Naive thymus-derived CD4-positive, alpha-beta T cell (primary cell): ENCODE measurements at regions not wholly inside any gene's neighbourhood (a gene's known extent, or its start where the extent isn't known, plus 50 kb on each side); places are given as distances from the start of the nearest gene placed in this dataset.

ENCODE experiments used
- ATAC-seq: fragments of 150-1000 bp; cut with Tn5 transposase; 2 replicates; pipeline ENCODE4 v1.10.0; 2021; ENCODE audit warnings: mild to moderate bottlenecking, moderate library complexity
- CTCF ChIA-PET: fragments of 350-600 bp; sonication (Branson Sonifier 250); formaldehyde crosslinking; loops from one replicate; lab custom pipeline; 2021; ENCODE audit warnings: antibody characterized with exemption; lab: Charles Lee
- POLR2A ChIA-PET: fragments of 350-600 bp; sonication (Branson Sonifier 250); formaldehyde crosslinking; loops from one replicate; lab custom pipeline; 2021; ENCODE audit warnings: antibody characterized with exemption, inconsistent platforms; lab: Charles Lee
- DNase-seq, 9 donors: peaks; one replicate each; pipeline versions ENCODE4 v3.0.0 to v3.0.0-alpha.2; 2020 to 2022; ENCODE audit warnings: mixed read lengths in 1 of 9
- H3K27ac ChIP-seq: one replicate; pipeline ENCODE4 v1.7.0; 2013; ENCODE audit warnings: mild to moderate bottlenecking, low read depth, low read length, moderate library complexity
- H3K27me3 ChIP-seq, 2 donors: one replicate each; pipeline ENCODE4 v1.7.0; 2013; ENCODE audit warnings: low read length in 2 of 2, mild to moderate bottlenecking in 2 of 2, moderate library complexity in 2 of 2; ENCODE audit not compliant: control insufficient read depth in 2 of 2, insufficient read depth in 2 of 2
- H3K36me3 ChIP-seq, 3 experiments: 1 replicate in 2 of 3; 2 replicates in 1 of 3; pipeline ENCODE4 v1.7.0; 2013; ENCODE audit warnings: low read length in 3 of 3, mild to moderate bottlenecking in 3 of 3, moderate library complexity in 1 of 3; ENCODE audit not compliant: insufficient read depth in 3 of 3, control insufficient read depth in 2 of 3
- H3K4me1 ChIP-seq, 2 donors: one replicate each; pipeline ENCODE4 v1.7.0; 2013; ENCODE audit warnings: low read length in 2 of 2, mild to moderate bottlenecking in 2 of 2, moderate library complexity in 1 of 2; ENCODE audit not compliant: control insufficient read depth in 2 of 2, insufficient read depth in 2 of 2
- H3K4me3 ChIP-seq: 2 replicates; pipeline ENCODE4 v1.7.0; 2013; ENCODE audit warnings: mild to moderate bottlenecking, low read length
- H3K9me3 ChIP-seq, 3 experiments: 1 replicate in 2 of 3; 2 replicates in 1 of 3; pipeline ENCODE4 v1.7.0; 2013; ENCODE audit warnings: low read length in 3 of 3; ENCODE audit not compliant: control insufficient read depth in 2 of 3
- H3K27ac Mint-ChIP-seq, 9 donors: one replicate each; pipeline ENCODE4 v1.8.0; 2020 to 2022; ENCODE audit warnings: mixed read lengths in 9 of 9, mild to moderate bottlenecking in 8 of 9, moderate library complexity in 5 of 9, inconsistent platforms in 2 of 9
- H3K27me3 Mint-ChIP-seq, 5 donors: one replicate each; pipeline ENCODE4 v1.8.0; 2021 to 2022; ENCODE audit warnings: mixed read lengths in 5 of 5, mild to moderate bottlenecking in 1 of 5
- H3K36me3 Mint-ChIP-seq, 5 donors: one replicate each; pipeline ENCODE4 v1.8.0; 2020 to 2022; ENCODE audit warnings: mixed read lengths in 5 of 5, mild to moderate bottlenecking in 3 of 5, inconsistent platforms in 1 of 5
- H3K4me1 Mint-ChIP-seq, 7 donors: one replicate each; pipeline ENCODE4 v1.8.0; 2020 to 2022; ENCODE audit warnings: mixed read lengths in 7 of 7, mild to moderate bottlenecking in 3 of 7, inconsistent platforms in 1 of 7
- H3K4me3 Mint-ChIP-seq, 10 donors: one replicate each; pipeline ENCODE4 v1.8.0; 2020 to 2022; ENCODE audit warnings: mild to moderate bottlenecking in 10 of 10, mixed read lengths in 10 of 10, moderate library complexity in 6 of 10, inconsistent platforms in 2 of 10
- H3K9me3 Mint-ChIP-seq, 11 donors: one replicate each; pipeline ENCODE4 v1.8.0; 2020 to 2022; ENCODE audit warnings: mixed read lengths in 11 of 11, mild to moderate bottlenecking in 4 of 11, inconsistent platforms in 1 of 11, moderate library complexity in 1 of 11
- intact Hi-C, 2 donors: fragments of 100-400 bp; cut with micrococcal nuclease; formaldehyde crosslinking; loops; one replicate each; pipeline ENCODE4 v1.15.1; 2023

DNA sequence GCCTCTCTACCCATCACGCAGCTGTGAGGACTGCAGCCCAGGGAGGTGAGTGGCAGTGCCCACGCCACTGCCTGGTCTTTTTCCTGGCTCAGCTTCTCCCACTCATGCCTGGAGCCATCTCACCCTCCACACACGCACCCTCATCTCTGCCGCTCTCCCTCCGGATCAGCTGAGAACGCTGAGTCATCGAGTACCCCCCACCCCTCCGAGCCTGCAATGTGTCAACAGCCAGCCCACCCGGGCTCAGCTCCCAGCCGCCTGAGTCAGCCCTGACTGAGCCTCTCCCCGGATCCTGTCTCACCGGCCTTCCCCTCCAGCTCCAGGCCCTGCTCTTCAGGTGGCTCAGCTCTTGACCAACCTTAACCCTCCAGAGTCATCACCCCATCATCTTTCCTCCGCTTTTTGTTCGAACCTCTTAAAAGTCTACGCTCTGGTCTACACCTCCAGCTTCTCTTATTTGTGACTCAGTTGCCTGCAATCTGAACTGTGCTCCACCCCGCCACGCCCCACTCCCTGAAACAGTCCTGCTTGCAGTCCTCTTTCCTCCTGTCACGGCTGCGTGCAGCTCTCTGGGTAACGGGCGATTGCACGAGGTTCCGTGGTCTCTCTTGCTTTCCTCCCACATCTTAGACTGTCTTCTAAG lies 94.4 kb upstream of the ASAP2 start:
- Mint-ChIP-seq H3K36me3 (no peaks in the 10 kb centered on the region), H3K4me1 (peaks cover 0 to 5% (median 0%) of the 10 kb centered on the region in 7 donors), H3K9me3 (no peaks in the 10 kb centered on the region), H3K4me3 (no peak overlapping the region), H3K27me3 (peaks cover 0 to 11% (median 0%) of the 10 kb centered on the region in 5 donors), H3K27ac (no peak overlapping the region)
- Histone ChIP-seq H3K36me3 (no peaks in the 10 kb centered on the region), H3K9me3 (no peaks in the 10 kb centered on the region), H3K4me3 (no peak overlapping the region), H3K4me1 (no peaks in the 10 kb centered on the region), H3K27me3 (no peaks in the 10 kb centered on the region), H3K27ac (no peak overlapping the region)
- DNase-seq (no peak), ATAC-seq (peak; percentile 16)
- POLR2A ChIA-PET: no interaction called here
- intact Hi-C loops: no loop called here
- CTCF ChIA-PET: no interaction called here

DNA sequence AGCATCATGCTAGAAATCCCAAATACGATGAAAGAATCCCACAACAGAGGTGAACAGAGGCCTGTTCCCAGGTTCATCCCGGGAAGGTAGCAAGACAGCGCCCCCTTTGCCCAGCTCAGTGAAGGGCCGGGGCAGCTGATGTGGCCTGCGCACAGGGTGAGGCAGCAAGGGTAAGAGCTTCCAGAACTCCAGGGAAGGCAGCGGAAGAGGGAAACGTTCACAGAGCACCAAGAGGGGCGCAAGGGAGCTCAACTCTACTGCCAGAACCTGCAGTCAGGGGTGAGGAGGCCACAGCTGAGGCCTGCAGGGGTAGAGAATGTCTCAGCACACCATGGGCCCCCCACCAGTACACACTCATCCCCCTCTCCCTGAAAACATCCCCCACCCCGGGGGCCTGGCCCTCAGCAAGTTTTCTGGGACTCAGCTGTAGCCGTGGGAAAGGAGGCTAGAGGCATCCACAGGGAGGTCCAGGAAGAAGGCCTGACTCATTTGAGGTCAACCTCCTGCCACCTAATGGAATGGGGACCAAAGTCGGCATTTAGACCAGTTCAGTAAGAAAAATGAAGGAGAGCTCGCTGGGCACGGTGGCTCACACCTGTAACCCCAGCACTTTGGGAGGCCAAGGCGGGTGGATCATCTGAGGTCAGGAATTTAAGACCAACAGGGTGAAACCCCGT lies 95.6 kb upstream of the ASAP2 start:
- Mint-ChIP-seq H3K36me3 (no peaks in the 10 kb centered on the region), H3K27ac (no peak overlapping the region), H3K4me3 (no peak overlapping the region), H3K4me1 (peaks cover 0 to 5% (median 0%) of the 10 kb centered on the region in 7 donors), H3K27me3 (peaks cover 0 to 11% (median 0%) of the 10 kb centered on the region in 5 donors), H3K9me3 (no peaks in the 10 kb centered on the region)
- Histone ChIP-seq H3K4me1 (no peaks in the 10 kb centered on the region), H3K27ac (no peak overlapping the region), H3K27me3 (no peaks in the 10 kb centered on the region), H3K4me3 (no peak overlapping the region), H3K9me3 (no peaks in the 10 kb centered on the region), H3K36me3 (no peaks in the 10 kb centered on the region)
- CTCF ChIA-PET: no interaction called here
- intact Hi-C loops: no loop called here
- POLR2A ChIA-PET: no interaction called here
- ATAC-seq: no peak
- no peak for DNase-seq

DNA sequence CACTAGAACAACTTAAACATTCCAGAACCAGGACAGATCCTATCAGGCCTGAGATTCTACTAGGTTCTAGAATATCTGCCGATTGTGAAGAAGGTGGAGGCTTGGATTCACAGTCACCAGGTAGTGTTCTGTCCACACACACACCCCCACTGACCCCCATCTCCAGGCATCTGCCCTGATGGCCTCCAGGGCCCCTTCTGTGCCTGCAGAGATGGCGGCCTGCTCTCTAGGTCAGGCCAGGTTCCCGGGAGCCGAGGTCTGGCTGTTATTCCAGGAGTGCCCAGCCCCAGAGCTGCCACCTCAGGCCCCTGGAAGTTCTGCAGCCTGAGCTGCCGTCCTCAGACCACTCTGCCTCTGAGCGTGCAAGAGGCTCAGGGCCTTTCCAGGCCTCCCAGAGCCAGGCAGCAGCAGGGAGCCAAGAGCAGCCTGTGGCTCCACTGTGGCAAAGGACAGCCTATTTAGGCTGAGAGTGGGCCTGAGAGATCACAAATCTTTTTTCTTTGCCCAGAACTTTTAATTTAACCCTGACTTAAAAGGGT lies 96.2 kb upstream of the ASAP2 start:
- Mint-ChIP-seq H3K36me3 (no peaks in the 10 kb centered on the region), H3K4me1 (peaks cover 0 to 5% (median 0%) of the 10 kb centered on the region in 7 donors), H3K9me3 (no peaks in the 10 kb centered on the region), H3K27me3 (peaks cover 0 to 11% (median 0%) of the 10 kb centered on the region in 5 donors), H3K27ac (no peak overlapping the region), H3K4me3 (no peak overlapping the region)
- CTCF ChIA-PET: no interaction called here
- H3K36me3 ChIP-seq: no peaks in the 10 kb centered on the region
- DNase-seq (no peak), ATAC-seq (no peak)
- H3K4me1 ChIP-seq: no peaks in the 10 kb centered on the region
- H3K4me3 ChIP-seq: no peak overlapping the region
- no peaks in the 10 kb centered on the region for H3K9me3 ChIP-seq
- intact Hi-C loops: no loop called here
- H3K27ac ChIP-seq: no peak overlapping the region
- POLR2A ChIA-PET: no interaction called here
- H3K27me3 ChIP-seq: no peaks in the 10 kb centered on the region

DNA sequence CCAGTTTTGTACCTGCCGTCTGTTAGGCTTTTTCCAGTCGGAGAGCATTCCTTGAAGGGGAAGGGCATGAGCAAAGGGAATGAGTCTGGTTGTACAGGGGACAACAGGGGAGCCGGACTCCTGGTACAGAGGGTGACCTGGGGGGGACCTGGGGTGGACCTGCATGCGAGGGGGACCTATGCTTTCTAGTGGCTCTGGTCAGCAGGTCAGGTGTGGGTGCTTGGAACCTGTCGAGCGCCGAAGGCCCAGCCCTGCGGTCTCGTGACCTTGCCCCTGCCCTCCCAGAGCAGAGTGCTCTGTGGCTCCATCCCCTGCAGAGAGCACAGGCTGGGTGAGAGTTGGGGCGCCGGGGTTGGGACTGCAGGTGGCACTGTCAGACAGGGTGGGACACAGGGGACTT lies 96.7 kb upstream of the ASAP2 start:
- Histone ChIP-seq H3K36me3 (no peaks in the 10 kb centered on the region), H3K27ac (no peak overlapping the region), H3K9me3 (no peaks in the 10 kb centered on the region), H3K27me3 (no peaks in the 10 kb centered on the region), H3K4me3 (no peak overlapping the region), H3K4me1 (no peaks in the 10 kb centered on the region)
- POLR2A ChIA-PET: no interaction called here
- H3K9me3 Mint-ChIP-seq: no peaks in the 10 kb centered on the region
- H3K4me1 Mint-ChIP-seq: peaks cover 0 to 5% (median 0%) of the 10 kb centered on the region in 7 donors
- CTCF ChIA-PET: no interaction called here
- H3K27me3 Mint-ChIP-seq: peaks cover 0 to 11% (median 0%) of the 10 kb centered on the region in 5 donors
- ATAC-seq: no peak
- intact Hi-C loops: no loop called here
- no peak overlapping the region for H3K4me3 Mint-ChIP-seq
- H3K27ac Mint-ChIP-seq: peak overlapping the region in 1 of 9 donors; percentile 62
- no peaks in the 10 kb centered on the region for H3K36me3 Mint-ChIP-seq
- DNase-seq: no peak

DNA sequence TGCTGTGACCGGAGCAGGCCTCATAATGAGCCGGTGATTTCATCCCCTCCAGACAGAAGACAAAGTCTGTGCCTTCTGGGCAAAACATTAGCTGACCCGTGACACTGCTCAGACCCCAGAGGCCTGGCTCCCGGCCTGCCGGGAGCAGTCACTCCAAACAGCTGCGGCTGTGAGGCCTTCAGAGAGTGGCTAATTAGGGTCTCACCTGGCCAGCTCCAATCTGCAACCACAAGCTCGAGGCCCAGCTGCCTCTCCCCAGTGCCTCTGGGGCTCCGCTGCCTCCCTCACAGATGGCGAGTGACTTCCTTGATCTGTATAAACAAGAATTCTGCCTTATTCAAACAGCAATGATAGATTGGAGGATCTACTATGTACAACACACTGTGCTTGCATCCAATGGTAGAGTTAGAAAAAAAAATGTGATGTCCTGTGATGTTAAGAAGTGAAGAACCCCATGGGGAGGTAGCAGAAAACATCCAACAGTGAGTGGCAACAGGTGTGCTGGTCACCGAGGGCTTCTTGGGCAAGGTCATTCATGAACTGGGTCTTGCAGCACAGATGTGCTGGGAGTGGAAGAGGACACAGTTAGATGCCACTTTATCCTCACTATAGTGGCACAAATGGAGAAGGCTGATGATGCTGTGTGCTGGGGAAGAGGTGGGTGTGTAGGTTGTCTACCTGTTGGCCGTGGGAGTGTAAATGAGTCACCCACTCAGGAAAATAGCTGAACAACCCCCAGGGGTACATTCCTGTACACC lies 98.2 kb upstream of the ASAP2 start:
- intact Hi-C loops: no loop called here
- no peak overlapping the region for H3K4me3 Mint-ChIP-seq
- DNase-seq (no peak), ATAC-seq (no peak)
- H3K27ac ChIP-seq: no peak overlapping the region
- no peak overlapping the region for H3K27ac Mint-ChIP-seq
- H3K9me3 ChIP-seq: no peaks in the 10 kb centered on the region
- H3K36me3 Mint-ChIP-seq: no peaks in the 10 kb centered on the region
- no peaks in the 10 kb centered on the region for H3K9me3 Mint-ChIP-seq
- H3K4me3 ChIP-seq: no peak overlapping the region
- H3K27me3 ChIP-seq: no peaks in the 10 kb centered on the region
- H3K36me3 ChIP-seq: no peaks in the 10 kb centered on the region
- ChIA-PET POLR2A (no interaction called here), CTCF (no interaction called here)
- H3K4me1 ChIP-seq: no peaks in the 10 kb centered on the region
- H3K27me3 Mint-ChIP-seq: peaks cover 0 to 11% (median 0%) of the 10 kb centered on the region in 5 donors
- peaks cover 0 to 5% (median 0%) of the 10 kb centered on the region in 7 donors for H3K4me1 Mint-ChIP-seq

DNA sequence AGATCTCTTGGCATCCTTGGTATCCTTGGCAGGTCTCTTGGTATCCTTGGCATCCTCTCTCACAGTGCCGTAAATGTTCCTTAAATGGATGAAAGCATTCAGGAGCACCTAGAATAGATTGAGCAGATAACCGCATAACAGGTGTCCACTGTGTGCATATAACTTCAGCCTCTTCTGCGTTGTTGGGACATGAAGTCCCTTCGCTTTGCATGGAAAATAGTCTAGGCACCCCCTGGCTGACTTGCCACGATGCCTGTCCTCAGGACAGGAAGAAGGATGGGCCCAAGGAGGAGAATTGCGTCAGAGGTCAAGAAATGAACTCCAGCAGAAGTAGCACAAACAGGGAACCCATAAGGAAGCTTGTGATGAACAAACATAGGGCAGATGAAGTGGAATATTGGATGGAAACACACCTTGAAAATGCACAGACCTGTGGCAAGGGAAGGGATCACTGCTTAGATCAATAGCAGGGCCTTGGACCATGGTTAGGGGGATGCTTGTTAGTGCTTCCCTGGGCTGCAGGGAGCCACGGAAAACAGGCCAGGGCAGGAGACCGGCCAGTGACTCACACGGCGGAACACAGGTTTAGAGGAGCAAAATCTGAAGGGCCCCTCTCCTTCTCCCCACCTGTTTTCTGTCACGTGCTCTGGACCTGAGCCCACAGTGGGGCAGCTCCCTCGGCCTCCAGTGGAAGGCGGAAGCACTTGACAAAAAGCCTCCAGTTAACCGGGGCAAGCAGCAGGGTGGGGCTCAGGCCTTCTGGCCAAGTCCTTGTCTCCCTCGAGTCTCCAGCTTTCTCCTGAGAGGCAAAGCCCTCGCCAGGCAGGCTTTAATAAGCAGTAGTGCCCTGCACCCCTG lies 99.2 kb upstream of the ASAP2 start:
- ChIA-PET POLR2A (no interaction called here), CTCF (no interaction called here)
- Mint-ChIP-seq H3K9me3 (no peaks in the 10 kb centered on the region), H3K4me1 (peaks cover 0 to under 1% (median 0%) of the 10 kb centered on the region in 7 donors), H3K27ac (no peak overlapping the region), H3K27me3 (peaks cover 0 to 4% (median 0%) of the 10 kb centered on the region in 5 donors), H3K36me3 (no peaks in the 10 kb centered on the region), H3K4me3 (no peak overlapping the region)
- Histone ChIP-seq H3K4me1 (no peaks in the 10 kb centered on the region), H3K27me3 (no peaks in the 10 kb centered on the region), H3K4me3 (no peak overlapping the region), H3K36me3 (no peaks in the 10 kb centered on the region), H3K9me3 (no peaks in the 10 kb centered on the region), H3K27ac (no peak overlapping the region)
- intact Hi-C loops: no loop called here
- DNase-seq: no peak
- ATAC-seq: no peak
